ENCODE measurements at regions not wholly inside any gene's neighbourhood (a gene's known extent, or its start where the extent isn't known, plus 50 kb on each side); places are given as distances from the start of the nearest gene placed in this dataset.
A peak's percentile ranks its signal among the peaks of the same experiment; 100 is the strongest.

GRCh38 chr14:84871734-84872133 is 658.2 kb upstream of the FLRT2 start:
- H3K36me3 ChIP-seq (ENCODE audit: control insufficient read depth in 2 of 2, extremely low read depth in 1 of 2, insufficient read depth in 2 of 2, low read length in 2 of 2) = no peaks in the 10 kb centered on the region
- H4K20me1 ChIP-seq (replicated peaks; ENCODE audit: control insufficient read depth, extremely low read depth, insufficient read depth, low read length) = no peaks in the 10 kb centered on the region
- no TSS peak for BruUV-seq (replicated peaks)
- no peaks in the 10 kb centered on the region for H3K4me1 ChIP-seq (ENCODE audit: control insufficient read depth, extremely low read depth, insufficient read depth, low read length)
- H3K9me1 ChIP-seq (replicated peaks; ENCODE audit: control insufficient read depth, extremely low read depth, insufficient read depth, low read length) = no peaks in the 10 kb centered on the region
- no peaks in the 10 kb centered on the region for H3K9me3 ChIP-seq (replicated peaks; ENCODE audit: control insufficient read depth, insufficient read depth, low read length)
- no peaks in the 10 kb centered on the region for H3K27me3 ChIP-seq (ENCODE audit: control insufficient read depth in 2 of 2, insufficient read depth in 2 of 2, low read length in 2 of 2)
- no peak overlapping the region for H3K9ac ChIP-seq (replicated peaks; ENCODE audit: extremely low read depth, insufficient read depth, low read length)
- ChIA-PET POLR2A (no interaction called here), CTCF (no interaction called here)
- no peak overlapping the region for H3K27ac ChIP-seq (ENCODE audit: insufficient read depth, low read depth, low read length)
- intact Hi-C loops (cut with micrococcal nuclease) = no loop called here
- peak overlapping the region; percentile 13 for H2AFZ ChIP-seq (ENCODE audit: low read depth, low read length)
- dilution Hi-C loops (cut with MboI; ENCODE audit: extremely low pct_ligation_motif_present, low sequenced_read_pairs) = no loop called here
- TF ChIP-seq POLR2AphosphoS5 (IDR thresholded peaks at IDR 0.05; ENCODE audit: insufficient read depth, low read depth, low read length) = no peak
- no peak for TF ChIP-seq POLR2A (IDR thresholded peaks at IDR 0.05; ENCODE audit: low read depth, low read length)
- TF ChIP-seq, protein P1, sequence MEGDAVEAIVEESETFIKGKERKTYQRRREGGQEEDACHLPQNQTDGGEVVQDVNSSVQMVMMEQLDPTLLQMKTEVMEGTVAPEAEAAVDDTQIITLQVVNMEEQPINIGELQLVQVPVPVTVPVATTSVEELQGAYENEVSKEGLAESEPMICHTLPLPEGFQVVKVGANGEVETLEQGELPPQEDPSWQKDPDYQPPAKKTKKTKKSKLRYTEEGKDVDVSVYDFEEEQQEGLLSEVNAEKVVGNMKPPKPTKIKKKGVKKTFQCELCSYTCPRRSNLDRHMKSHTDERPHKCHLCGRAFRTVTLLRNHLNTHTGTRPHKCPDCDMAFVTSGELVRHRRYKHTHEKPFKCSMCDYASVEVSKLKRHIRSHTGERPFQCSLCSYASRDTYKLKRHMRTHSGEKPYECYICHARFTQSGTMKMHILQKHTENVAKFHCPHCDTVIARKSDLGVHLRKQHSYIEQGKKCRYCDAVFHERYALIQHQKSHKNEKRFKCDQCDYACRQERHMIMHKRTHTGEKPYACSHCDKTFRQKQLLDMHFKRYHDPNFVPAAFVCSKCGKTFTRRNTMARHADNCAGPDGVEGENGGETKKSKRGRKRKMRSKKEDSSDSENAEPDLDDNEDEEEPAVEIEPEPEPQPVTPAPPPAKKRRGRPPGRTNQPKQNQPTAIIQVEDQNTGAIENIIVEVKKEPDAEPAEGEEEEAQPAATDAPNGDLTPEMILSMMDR (IDR thresholded peaks at IDR 0.05; ENCODE audit: extremely low read depth in 1 of 2, insufficient read depth in 1 of 2, low read depth in 1 of 2, low read length in 2 of 2) = no peak
- H3K4me3 ChIP-seq (replicated peaks in 1 of 3; ENCODE audit: insufficient read depth in 1 of 3, low read depth in 1 of 3, low read length in 3 of 3) = no peak overlapping the region
- no peak for FAIRE-seq
- no peaks in the 10 kb centered on the region for H3K79me2 ChIP-seq (ENCODE audit: control insufficient read depth, insufficient read depth, low read length)
- no peak for DNase-seq (ENCODE audit: low read depth, low spot score)
- no peak overlapping the region for H3K4me2 ChIP-seq (ENCODE audit: insufficient read depth, low read length)

- H2AFZ ChIP-seq (ENCODE audit: low read depth, low read length) = no peak overlapping the region
- no peak for FAIRE-seq
- intact Hi-C loops (cut with micrococcal nuclease) = no loop called here
- POLR2A ChIA-PET = no interaction called here
- H3K27ac ChIP-seq (ENCODE audit: insufficient read depth, low read depth, low read length) = no peak overlapping the region
- TF ChIP-seq, protein P1 (IDR thresholded peaks at IDR 0.05; ENCODE audit: extremely low read depth in 1 of 2, insufficient read depth in 1 of 2, low read depth in 1 of 2, low read length in 2 of 2) = no peak
- no peak for TF ChIP-seq POLR2AphosphoS5 (IDR thresholded peaks at IDR 0.05; ENCODE audit: insufficient read depth, low read depth, low read length)
- TF ChIP-seq, protein P2, sequence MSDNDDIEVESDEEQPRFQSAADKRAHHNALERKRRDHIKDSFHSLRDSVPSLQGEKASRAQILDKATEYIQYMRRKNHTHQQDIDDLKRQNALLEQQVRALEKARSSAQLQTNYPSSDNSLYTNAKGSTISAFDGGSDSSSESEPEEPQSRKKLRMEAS (IDR thresholded peaks at IDR 0.05; ENCODE audit: insufficient read depth, insufficient read length) = no peak
- TF ChIP-seq JUN (IDR thresholded peaks at IDR 0.05; ENCODE audit: borderline replicate concordance, insufficient read depth, insufficient read length, low read depth) = no peak
- no peak for TF ChIP-seq MYC (IDR thresholded peaks at IDR 0.05; ENCODE audit: low read depth, low read length)
- no peak for TF ChIP-seq POLR2A (IDR thresholded peaks at IDR 0.05; ENCODE audit: low read depth, low read length)
- no peak for TF ChIP-seq GATA2 (IDR thresholded peaks at IDR 0.05; ENCODE audit: insufficient read depth, insufficient read length, low read depth, low read length)
- no peak for TF ChIP-seq FOS (IDR thresholded peaks at IDR 0.05; ENCODE audit: borderline replicate concordance, insufficient read depth, low read length)
- no peak for TF ChIP-seq EZH2 (IDR thresholded peaks at IDR 0.05; ENCODE audit: borderline replicate concordance, low read depth, low read length, severe bottlenecking)
- no peak overlapping the region for H3K4me3 ChIP-seq (replicated peaks in 1 of 3; ENCODE audit: insufficient read depth in 1 of 3, low read depth in 1 of 3, low read length in 3 of 3)
- no peak overlapping the region for H3K9ac ChIP-seq (replicated peaks; ENCODE audit: extremely low read depth, insufficient read depth, low read length)
- no peaks in the 10 kb centered on the region for H3K4me1 ChIP-seq (ENCODE audit: control insufficient read depth, extremely low read depth, insufficient read depth, low read length)
- H3K79me2 ChIP-seq (ENCODE audit: control insufficient read depth, insufficient read depth, low read length) = no peaks in the 10 kb centered on the region
- no peaks in the 10 kb centered on the region for H3K36me3 ChIP-seq (ENCODE audit: control insufficient read depth in 2 of 2, extremely low read depth in 1 of 2, insufficient read depth in 2 of 2, low read length in 2 of 2)
- H3K27me3 ChIP-seq (ENCODE audit: control insufficient read depth in 2 of 2, insufficient read depth in 2 of 2, low read length in 2 of 2) = no peaks in the 10 kb centered on the region
- no peak for DNase-seq (ENCODE audit: low read depth, low spot score)
- CTCF ChIA-PET = no interaction called here
- no peak overlapping the region for H3K4me2 ChIP-seq (ENCODE audit: insufficient read depth, low read length)
- BruUV-seq (replicated peaks) = no TSS peak
- H4K20me1 ChIP-seq (replicated peaks; ENCODE audit: control insufficient read depth, extremely low read depth, insufficient read depth, low read length) = no peaks in the 10 kb centered on the region
- no peaks in the 10 kb centered on the region for H3K9me3 ChIP-seq (replicated peaks; ENCODE audit: control insufficient read depth, insufficient read depth, low read length)
- dilution Hi-C loops (cut with MboI; ENCODE audit: extremely low pct_ligation_motif_present, low sequenced_read_pairs) = no loop called here
- no peaks in the 10 kb centered on the region for H3K9me1 ChIP-seq (replicated peaks; ENCODE audit: control insufficient read depth, extremely low read depth, insufficient read depth, low read length)
These were observed 655.5 kb upstream of the FLRT2 start for GRCh38 chr14:84874436-84874835.
